ENCODE measurements at regions not wholly inside any gene's neighbourhood (a gene's known extent, or its start where the extent isn't known, plus 50 kb on each side); places are given as distances from the start of the nearest gene placed in this dataset.
A peak's percentile ranks its signal among the peaks of the same experiment; 100 is the strongest.
"Not testable (repeated sequence)": the region's sequence is repeated elsewhere in the genome, so short reads cannot be mapped to it uniquely, and the experiment has no call there.

GRCh38 chr4:103423261-103423660 is 225.1 kb upstream of the CENPE start:
- H3K4me3 ChIP-seq (ENCODE audit: low read depth, low read length) = no peak overlapping the region
- no peak for DNase-seq (ENCODE audit: low read depth)

GRCh38 chr4:103422467-103423219 is 224.5 kb upstream of the CENPE start:
- no peak overlapping the region for H3K4me3 ChIP-seq (ENCODE audit: low read depth, low read length)
- DNase-seq (ENCODE audit: low read depth) = no peak

- H3K4me3 ChIP-seq (ENCODE audit: low read depth, low read length) = no peak overlapping the region
- no peak for DNase-seq (ENCODE audit: low read depth)
These were observed 217.7 kb upstream of the CENPE start for GRCh38 chr4:103415801-103416200.

DNA sequence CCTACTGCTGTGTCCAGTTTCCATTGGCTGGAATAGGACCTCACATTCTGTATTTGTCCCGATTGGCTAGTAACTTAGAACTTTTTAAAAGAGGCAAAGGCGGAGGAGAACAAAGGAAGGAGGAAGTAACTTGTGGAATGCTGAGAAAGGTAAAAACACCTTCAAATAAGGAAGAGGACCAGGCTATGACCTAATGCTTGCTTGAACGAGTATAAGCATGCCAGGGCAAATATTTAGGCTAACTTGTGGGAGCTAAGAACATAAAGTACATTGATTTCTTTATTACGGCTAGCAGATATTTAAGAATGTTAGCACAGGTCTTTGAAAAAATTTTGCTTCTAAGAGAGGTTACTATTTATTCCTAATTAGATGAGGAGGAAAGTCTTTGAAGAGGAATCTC is 214.5 kb upstream of the CENPE start:
- H3K4me3 ChIP-seq (ENCODE audit: low read depth, low read length); DNase-seq (ENCODE audit: low read depth): not testable (repeated sequence)

DNA sequence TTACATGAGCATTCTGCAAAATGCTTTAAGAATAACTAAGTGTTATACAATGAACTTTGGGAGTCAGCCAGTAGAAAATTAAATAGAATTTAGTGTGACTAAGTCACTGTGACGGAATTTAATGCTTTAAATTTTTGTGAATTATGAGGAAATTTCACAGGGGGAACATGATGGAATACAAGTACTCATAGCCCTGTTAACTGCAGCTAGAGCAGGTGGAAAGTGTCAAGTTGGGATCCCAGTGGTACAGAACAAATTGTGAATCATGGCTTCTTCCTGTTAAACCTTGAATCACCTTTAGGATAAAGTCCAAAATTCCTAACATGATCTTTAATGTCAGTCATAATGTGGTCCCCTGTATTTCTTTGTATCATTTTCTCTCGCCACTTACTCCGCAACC is 212.2 kb upstream of the CENPE start:
- DNase-seq (ENCODE audit: low read depth) = no peak
- no peak overlapping the region for H3K4me3 ChIP-seq (ENCODE audit: low read depth, low read length)

- no peak for DNase-seq (ENCODE audit: low read depth)
- H3K4me3 ChIP-seq (ENCODE audit: low read depth, low read length) = no peak overlapping the region
These were observed 207.3 kb upstream of the CENPE start for GRCh38 chr4:103405415-103405814.

GRCh38 chr4:103403619-103404018 is 205.5 kb upstream of the CENPE start:
- H3K4me3 ChIP-seq (ENCODE audit: low read depth, low read length) = no peak overlapping the region
- DNase-seq (ENCODE audit: low read depth) = no peak

DNA sequence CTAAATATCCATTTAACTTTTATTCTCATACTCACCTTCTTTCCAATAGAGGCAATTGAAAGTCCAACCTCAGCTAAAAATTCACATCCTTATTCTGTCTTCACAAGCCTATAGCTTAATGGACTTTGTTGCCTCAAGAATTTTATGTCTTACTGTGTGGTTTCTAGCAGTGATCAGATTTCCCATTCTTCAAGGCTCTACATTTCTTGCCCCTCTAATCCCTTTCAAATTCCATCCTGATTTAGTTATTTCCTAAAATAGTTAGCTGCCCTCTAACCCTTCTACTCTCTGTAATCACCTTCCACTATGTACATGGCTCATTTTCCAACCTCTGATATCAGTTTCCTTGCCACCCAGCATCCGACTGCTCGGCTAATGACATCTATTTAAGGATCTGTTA is 204.1 kb upstream of the CENPE start:
- no peak for DNase-seq (ENCODE audit: low read depth)
- H3K4me3 ChIP-seq (ENCODE audit: low read depth, low read length) = no peak overlapping the region

- no peak overlapping the region for H3K4me3 ChIP-seq (ENCODE audit: low read depth, low read length)
- peak; percentile 5 for DNase-seq (ENCODE audit: low read depth)
These were observed 202.3 kb upstream of the CENPE start for GRCh38 chr4:103400405-103400804.

DNA sequence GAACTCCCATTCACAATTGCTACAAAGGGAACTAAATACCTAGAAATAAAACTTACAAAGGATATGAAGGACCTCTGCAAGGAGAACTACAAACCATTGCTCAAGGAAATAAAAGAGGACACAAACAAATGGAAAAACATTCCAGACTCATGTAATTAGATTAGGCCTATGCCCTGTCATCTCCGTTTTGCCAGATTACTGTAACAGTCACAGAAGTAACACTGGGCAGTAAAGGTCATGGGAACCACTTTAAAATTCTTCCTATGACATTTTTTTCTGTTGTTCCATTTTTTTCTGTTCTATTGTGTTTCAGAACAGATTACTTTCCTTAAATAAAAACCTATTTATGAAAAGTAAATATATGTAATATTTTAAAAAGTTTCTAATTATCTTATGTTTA is 199.4 kb upstream of the CENPE start:
- DNase-seq (ENCODE audit: low read depth) = no peak

DNA sequence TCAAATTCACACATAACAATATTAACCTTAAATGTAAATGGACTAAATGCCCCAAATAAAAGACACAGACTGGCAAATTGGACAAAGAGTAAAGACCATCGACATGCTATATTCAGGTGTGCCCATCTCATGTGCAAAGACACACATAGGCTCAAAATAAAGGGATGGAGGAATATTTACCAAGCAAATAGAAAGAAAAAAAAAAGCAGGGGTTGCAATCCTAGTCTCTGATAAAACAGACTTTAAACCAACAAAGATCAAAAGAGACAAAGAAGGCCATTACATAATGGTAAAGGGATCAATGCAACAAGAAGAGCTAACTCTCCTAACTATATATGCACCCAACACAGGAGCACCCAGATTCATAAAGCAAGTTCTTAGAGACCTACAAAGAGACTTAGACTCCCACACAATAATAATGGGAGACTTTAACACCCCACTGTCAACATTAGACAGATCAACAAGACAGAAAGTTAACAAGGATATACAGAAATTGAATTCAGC is 189.4 kb upstream of the CENPE start:
- not testable (repeated sequence) for DNase-seq (ENCODE audit: low read depth); H3K4me3 ChIP-seq (ENCODE audit: low read depth, low read length)

More for the DNA sequence above, 199.4 kb upstream of the CENPE start:
- H3K4me3 ChIP-seq (ENCODE audit: low read depth, low read length) = no peak overlapping the region

DNA sequence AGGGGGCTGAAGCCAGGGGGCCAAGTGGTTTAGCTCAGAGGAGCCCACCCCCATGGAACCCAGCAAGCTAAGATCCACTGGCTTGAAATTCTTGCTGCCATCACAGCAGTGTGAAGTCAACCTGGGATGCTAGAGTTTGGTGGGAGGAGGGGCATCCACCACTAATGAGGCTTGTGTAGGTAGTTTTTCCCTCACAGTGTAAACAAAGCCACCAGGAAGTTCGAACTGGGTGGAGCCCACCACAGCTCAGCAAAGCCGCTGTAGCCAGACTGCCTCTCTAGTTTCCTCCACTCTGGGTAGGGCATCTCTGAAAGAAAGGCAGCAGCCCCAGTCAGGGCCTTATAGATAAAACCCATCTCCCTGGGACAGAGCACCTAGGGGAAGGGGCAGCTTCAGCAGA is 187.4 kb upstream of the CENPE start:
- not testable (repeated sequence) for DNase-seq (ENCODE audit: low read depth); H3K4me3 ChIP-seq (ENCODE audit: low read depth, low read length)

GRCh38 chr4:103375278-103375677 is 177.1 kb upstream of the CENPE start:
- H3K4me3 ChIP-seq (ENCODE audit: low read depth, low read length) = no peak overlapping the region
- peak; percentile 54 for DNase-seq (ENCODE audit: low read depth)

GRCh38 chr4:103374758-103375157 is 176.6 kb upstream of the CENPE start:
- no peak overlapping the region for H3K4me3 ChIP-seq (ENCODE audit: low read depth, low read length)
- DNase-seq (ENCODE audit: low read depth) = no peak

GRCh38 chr4:103374306-103374705 is 176.2 kb upstream of the CENPE start:
- H3K4me3 ChIP-seq (ENCODE audit: low read depth, low read length) = no peak overlapping the region

GRCh38 chr4:103372002-103372558 is 173.9 kb upstream of the CENPE start:
- no peak overlapping the region for H3K4me3 ChIP-seq (ENCODE audit: low read depth, low read length)
- DNase-seq (ENCODE audit: low read depth) = no peak

More at GRCh38 chr4:103374306-103374705, 176.2 kb upstream of the CENPE start:
- DNase-seq (ENCODE audit: low read depth) = no peak

- no peak overlapping the region for H3K4me3 ChIP-seq (ENCODE audit: low read depth, low read length)
- no peak for DNase-seq (ENCODE audit: low read depth)
These were observed 172.2 kb upstream of the CENPE start for GRCh38 chr4:103370336-103370735.

- DNase-seq (ENCODE audit: low read depth) = no peak
- H3K4me3 ChIP-seq (ENCODE audit: low read depth, low read length) = no peak overlapping the region
These were observed 167.1 kb upstream of the CENPE start for GRCh38 chr4:103365285-103365684.

- DNase-seq (ENCODE audit: low read depth) = no peak
These were observed 165.9 kb upstream of the CENPE start for GRCh38 chr4:103364083-103364482.

DNA sequence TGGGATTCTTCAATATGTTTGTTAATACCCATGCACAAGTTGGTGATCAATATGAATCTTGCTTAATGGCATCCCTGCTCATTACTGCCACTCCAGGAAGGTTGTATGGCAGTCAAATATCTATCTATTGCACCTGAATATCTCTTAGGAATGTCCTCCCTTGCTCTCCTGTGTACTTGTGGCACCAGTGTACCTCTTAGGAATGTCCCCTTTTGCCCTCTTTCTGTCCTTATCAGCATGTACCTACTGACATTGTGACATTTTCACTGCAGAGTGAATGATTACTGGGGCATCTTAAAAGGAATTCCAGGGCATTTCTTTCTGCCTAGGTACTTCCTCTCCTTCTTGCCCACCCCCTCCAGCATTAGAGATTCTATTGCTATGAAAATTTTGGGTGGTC is 163.8 kb upstream of the CENPE start:
- no peak for DNase-seq (ENCODE audit: low read depth)

More at GRCh38 chr4:103364083-103364482, 165.9 kb upstream of the CENPE start:
- no peak overlapping the region for H3K4me3 ChIP-seq (ENCODE audit: low read depth, low read length)

GRCh38 chr4:103359900-103360299 is 161.8 kb upstream of the CENPE start:
- DNase-seq (ENCODE audit: low read depth) = no peak
- no peak overlapping the region for H3K4me3 ChIP-seq (ENCODE audit: low read depth, low read length)

More for the DNA sequence above, 163.8 kb upstream of the CENPE start:
- H3K4me3 ChIP-seq (ENCODE audit: low read depth, low read length) = no peak overlapping the region

Data from skeletal muscle cell (primary cell).